GM19468 (cell line): ENCODE measurements at regions not wholly inside any gene's neighbourhood (a gene's known extent, or its start where the extent isn't known, plus 50 kb on each side); places are given as distances from the start of the nearest gene placed in this dataset.

ENCODE experiments used
- ATAC-seq: cut with Tn5 transposase; IDR thresholded peaks from one replicate; pipeline ENCODE4 v1.9.1; 2021; ENCODE audit warnings: mild to moderate bottlenecking, moderate library complexity, moderate number of reproducible peaks; ENCODE audit not compliant: unreplicated experiment; ENCODE audit errors: extremely low read depth

- no peak for ATAC-seq
Observed at GRCh38 chr11:92642177-92642931, 327.1 kb upstream of the MTNR1B start.

DNA sequence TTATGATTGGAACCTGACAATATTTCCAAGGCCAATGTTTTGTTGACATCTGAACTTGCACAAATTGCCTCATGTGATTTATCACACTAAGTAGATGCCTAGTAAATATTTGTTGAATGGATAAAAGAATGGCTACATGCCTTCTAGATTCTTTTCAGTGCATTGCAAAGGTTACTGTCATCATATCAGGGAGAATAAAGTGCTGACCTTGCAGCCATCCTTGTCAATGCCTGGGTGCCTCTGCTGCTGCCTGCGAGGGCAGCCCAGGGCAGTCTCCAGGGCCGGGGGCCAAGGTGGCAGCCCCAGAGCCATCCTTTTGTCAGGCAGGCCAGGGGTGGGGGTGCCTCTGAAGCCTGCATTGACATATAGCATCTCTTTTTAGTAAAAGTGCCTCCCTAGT, 325.6 kb upstream of the MTNR1B start:
- ATAC-seq, result no peak

DNA sequence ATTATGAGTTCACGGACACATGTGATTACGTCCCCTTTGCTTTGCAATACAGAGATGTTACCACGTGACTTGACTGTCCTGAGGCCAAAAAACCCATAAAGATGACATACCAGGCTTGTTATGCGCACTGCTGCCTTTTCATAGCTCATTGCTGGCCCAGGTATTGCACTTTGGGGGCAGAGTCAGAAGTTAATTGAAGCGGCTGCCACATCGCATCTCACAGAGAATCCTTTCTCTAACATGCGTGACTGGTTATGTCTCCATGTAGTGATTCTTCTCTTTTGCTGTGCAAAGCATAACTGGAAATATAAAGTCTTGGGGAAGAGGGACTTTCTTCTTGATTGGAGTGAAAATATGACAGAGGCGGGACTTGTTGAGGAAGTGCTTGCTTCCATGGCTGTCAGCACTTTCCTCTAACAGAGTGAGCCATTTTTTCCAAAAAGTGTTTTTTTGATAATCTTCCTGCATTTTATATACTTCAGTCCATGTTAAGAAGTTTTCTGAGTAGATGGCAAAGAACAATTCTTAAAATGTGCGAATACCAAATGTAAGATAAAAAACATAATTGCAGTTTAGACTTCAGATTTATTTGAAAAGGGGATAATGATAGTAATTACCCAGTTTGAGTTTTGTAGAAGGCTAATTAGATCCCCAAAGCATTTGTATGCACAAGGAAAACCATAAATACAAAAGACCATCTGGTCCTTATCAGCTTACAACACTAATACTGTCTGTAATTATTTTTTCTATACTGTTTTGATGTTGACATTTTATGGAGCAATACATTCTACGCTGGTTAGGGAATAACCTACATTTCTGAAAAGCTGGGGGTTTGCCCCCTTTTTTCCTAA, 324.6 kb upstream of the MTNR1B start:
- no peak for ATAC-seq

DNA sequence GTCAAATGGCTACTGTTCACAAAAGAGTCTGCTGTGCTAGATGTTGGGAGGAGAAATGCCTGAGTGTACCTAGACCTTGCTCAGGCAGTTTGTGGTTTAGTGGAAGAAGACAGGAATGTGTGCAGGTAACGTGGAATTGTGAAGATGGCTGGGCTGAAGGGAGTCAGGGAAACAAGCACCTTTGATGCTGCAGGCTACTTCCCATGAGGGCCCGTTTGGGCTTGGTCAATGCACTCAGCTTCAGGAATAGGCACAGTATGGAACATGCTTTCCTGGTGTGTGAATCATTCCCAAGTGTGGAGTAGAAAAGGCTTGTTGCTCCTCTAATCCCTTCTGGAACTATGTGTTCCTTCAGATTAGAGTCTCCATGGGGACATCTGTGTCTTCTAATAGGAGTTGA, 318.3 kb upstream of the MTNR1B start:
- no peak for ATAC-seq

- ATAC-seq, result no peak
Observed at GRCh38 chr11:92653454-92653853, 316.0 kb upstream of the MTNR1B start.

DNA sequence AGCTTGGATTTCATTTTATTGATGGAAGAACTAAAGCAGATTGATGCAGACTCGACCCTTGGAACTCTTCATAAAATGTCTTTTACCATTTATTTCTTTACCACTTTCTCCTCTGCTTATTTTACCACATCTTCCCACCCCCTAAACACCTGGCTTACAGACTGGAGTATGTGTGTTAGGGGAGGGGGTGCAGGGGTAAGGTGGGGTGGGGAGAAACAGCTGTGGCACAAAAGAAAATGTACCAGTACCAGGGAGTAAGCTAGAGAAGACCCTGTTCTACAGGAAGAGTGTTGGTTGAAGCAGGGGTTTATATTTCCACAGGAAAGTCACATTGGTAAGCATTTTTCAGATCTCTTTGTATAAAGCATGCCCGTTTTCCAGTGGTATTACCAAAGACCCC, 312.7 kb upstream of the MTNR1B start:
- no peak for ATAC-seq

DNA sequence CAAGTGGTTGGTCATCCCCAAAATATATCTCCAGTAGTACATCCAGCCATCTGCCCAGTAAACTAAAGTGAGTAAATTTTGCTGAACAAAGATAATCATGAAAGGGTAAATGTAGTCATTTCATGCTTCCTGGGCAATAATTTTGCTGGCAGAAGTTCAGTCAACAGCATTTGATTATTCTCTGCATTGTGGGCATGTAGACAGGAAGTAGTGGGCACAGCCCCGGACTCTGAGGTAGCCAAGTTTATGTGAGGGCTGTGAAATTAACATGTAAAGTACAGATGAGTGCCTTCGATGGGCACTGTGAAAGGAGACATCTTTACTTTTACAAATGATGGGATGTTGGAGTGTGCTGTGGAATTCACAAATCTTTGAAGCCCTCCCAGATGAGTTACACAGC, 312.2 kb upstream of the MTNR1B start:
- ATAC-seq, result no peak

DNA sequence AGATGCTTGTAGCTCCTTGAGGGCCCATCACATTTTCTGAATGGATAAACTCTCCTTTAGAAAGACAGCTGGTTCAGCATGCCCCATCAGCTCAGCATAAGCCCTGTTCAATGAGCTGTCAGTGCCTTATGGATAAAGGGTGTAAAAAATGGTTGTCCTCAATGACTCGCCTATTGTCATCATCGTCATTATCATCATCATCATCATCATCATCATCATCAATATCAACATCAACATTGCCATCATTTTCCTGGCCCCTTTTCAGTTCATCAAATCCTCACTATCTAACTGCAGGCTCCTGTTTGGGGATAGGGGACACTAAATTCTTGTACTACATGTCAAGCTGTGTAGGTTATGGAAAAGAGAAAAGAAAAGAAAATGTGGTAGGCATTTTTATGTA, 310.7 kb upstream of the MTNR1B start:
- no peak for ATAC-seq

- no peak for ATAC-seq
Observed at GRCh38 chr11:92659793-92660192, 309.7 kb upstream of the MTNR1B start.

DNA sequence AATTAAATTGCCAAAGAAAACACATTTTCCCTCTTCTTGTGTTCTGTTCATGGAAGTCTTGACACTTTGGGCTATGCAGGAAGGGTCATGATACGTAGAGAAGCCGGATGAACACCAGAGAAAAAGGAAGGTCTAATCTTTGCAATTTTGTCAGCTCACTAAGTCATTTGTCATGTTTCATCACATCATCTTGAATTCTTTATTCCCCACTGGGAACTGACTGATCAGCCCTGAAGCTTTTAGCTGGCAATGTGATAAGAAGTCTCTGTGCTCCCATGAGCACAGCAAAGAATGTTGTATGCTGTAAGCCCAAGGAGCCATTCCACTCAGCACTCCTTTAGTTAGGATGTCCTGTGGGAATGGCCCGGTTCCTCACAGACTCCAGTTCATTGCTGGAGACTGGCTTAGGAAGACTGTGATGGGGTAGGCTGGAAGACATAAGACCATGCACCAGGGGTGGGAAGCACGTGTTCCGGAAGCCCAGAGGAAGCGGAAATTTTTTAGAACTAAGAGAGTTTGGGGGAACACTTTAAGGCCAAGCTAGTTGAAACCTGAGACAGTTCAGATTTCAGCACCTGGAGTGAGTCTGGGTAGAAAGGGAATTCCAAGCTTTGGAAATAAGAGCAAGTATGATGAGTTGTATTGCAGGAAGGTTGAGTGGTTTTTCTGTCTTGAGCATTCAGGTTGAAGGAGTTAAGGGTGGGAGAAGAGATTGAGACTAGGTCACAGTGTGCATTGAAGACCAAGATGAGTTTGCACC, 306.7 kb upstream of the MTNR1B start:
- ATAC-seq, result no peak

DNA sequence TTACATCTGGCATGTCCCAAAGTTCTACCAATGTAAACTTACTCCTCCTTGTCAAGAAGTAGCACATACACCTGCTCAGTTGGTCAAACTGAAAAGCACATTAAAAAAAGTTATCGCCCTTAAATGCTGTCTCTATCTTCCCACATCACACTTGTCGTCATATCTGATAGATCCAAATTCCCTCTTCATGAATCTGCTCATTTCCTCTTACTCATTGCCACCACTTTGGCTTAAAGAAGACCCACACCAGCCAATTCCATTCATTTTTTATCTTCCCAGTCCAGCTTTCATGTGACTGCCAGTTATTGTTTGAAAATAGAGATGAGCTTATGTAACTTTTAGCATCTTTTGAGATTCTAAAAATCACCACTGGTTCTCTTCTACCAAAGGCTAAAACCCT, 305.9 kb upstream of the MTNR1B start:
- no peak for ATAC-seq

GRCh38 chr11:92667486-92668152, 301.8 kb upstream of the MTNR1B start:
- no peak for ATAC-seq

DNA sequence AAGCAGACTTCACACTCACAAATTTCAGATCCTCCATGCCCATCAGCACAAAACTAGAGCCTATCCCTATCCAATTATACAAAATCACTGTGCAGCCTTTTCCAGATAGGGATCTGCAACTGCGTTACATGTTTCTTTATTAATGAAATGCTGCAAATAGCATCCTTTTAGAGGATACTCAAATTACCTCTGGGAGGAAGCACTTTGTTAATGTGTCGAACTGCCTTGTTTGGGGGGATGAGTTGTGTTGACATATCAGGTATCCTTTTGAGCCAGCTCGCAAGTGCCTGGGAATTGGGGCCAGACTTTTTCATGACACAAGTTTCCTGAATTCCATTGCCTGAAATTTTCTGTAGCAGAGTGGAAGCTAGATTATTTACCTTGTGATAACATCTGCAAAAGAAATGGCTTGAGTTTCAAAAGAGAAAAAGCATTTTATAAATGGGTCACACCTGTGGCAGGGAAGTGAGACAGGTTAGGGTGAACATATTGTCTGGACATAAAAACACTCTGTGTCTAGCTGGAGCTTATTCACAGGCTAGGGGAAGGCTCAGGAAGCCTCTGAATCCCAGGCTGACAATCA, 299.1 kb upstream of the MTNR1B start:
- ATAC-seq, result no peak

- ATAC-seq, result no peak
Observed at GRCh38 chr11:92671081-92671480, 298.4 kb upstream of the MTNR1B start.

- no peak for ATAC-seq
Observed at GRCh38 chr11:92675303-92675702, 294.1 kb upstream of the MTNR1B start.

- ATAC-seq, result no peak
Observed at GRCh38 chr11:92675810-92676209, 293.6 kb upstream of the MTNR1B start.

DNA sequence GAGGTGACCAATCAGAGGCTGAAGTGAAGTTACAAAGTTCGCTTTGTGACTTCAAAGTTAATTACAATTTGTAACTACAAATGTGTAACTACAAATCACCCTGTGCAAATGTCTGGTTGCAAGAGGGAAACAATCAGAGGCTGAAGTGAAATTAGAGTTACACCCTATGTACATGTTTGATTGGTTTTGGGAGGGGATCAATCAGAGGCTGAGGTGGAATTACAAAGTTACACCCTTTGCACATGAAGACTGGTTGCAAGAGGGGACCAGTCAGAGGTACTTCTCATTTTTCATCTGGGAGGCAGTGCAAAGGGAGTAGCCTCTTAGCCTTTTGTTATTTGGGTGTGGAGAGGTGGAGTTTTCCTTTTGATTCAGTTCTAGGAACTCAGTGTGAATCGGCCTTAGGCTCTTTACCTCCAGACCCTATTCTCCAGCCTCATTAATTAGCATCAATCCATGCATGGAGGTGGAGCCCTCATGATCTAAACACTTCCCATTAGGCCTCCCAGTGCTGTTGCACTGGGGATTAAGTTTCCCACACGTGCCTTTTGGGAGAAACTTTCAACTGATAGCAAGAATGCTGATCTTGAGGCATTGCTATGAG, 291.3 kb upstream of the MTNR1B start:
- no peak for ATAC-seq

DNA sequence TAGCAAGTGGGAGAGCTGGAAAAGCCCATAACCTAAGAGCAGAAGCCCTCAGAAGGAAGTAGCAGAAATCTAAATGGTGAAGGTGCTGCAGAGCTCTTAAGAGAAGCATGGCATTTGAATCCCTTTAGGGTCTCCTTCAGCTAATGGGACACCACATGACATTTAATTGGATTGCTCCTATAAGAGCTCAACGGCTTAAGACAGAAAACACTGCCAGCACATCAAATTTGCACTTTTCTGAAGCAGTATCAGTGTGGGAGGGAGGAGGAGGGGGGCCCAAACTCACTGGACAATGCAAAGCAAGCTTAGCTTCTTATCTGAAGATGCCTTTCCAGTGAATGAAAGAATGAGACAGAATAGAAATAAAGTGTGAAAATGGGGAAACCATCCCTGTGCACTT, 287.9 kb upstream of the MTNR1B start:
- no peak for ATAC-seq

GRCh38 chr11:92682136-92682535, 287.3 kb upstream of the MTNR1B start:
- no peak for ATAC-seq

- ATAC-seq, result no peak
Observed at GRCh38 chr11:92682952-92683351, 286.5 kb upstream of the MTNR1B start.
